ENCODE measurements at regions not wholly inside any gene's neighbourhood (a gene's known extent, or its start where the extent isn't known, plus 50 kb on each side); places are given as distances from the start of the nearest gene placed in this dataset.

DNA sequence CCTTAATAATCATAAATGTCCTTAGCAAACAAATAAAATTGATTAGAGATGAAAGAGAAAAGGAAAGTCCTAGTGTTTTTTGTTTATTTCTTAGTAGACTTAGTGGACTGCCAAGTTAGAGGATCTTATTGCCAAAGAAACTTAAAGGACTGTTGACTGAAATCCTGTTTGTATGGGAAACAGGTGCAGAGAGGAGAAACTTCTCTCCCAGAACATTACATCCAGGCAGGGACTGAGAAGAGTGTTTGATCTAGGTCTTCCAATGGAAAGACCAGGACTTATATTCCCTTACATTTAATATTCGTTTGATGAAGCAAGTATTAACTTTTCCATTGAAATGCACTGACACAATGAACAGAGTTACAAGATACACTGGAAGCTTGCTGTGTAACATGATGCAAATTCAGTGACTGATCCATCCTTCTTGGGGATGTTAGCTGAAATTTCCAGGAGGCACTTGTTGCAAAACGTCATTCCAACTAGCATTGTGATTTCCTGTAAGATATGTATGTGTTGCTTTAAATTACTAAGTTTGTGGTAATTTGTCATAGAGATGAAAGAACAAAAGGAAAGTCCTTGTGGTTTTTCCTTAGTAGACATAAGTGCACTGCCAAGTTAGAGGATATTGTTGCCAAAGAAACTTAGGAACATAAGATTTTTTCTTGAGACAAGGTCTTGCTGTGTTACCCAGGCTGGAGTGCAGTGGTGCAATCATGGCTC lies 505.6 kb downstream of the STIM2 start:
- H3K4me3 ChIP-seq (ENCODE audit: low read depth, low read length), result no peak overlapping the region
- TF ChIP-seq, protein P1, sequence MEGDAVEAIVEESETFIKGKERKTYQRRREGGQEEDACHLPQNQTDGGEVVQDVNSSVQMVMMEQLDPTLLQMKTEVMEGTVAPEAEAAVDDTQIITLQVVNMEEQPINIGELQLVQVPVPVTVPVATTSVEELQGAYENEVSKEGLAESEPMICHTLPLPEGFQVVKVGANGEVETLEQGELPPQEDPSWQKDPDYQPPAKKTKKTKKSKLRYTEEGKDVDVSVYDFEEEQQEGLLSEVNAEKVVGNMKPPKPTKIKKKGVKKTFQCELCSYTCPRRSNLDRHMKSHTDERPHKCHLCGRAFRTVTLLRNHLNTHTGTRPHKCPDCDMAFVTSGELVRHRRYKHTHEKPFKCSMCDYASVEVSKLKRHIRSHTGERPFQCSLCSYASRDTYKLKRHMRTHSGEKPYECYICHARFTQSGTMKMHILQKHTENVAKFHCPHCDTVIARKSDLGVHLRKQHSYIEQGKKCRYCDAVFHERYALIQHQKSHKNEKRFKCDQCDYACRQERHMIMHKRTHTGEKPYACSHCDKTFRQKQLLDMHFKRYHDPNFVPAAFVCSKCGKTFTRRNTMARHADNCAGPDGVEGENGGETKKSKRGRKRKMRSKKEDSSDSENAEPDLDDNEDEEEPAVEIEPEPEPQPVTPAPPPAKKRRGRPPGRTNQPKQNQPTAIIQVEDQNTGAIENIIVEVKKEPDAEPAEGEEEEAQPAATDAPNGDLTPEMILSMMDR (IDR thresholded peaks at IDR 0.05; ENCODE audit: low read depth, low read length, missing control alignments), result no peak
- DNase-seq (ENCODE audit: low read depth), result peak; percentile 91
- in situ Hi-C loops (cut with HindIII; ENCODE audit: low sequenced_read_pairs), result no loop called here

DNA sequence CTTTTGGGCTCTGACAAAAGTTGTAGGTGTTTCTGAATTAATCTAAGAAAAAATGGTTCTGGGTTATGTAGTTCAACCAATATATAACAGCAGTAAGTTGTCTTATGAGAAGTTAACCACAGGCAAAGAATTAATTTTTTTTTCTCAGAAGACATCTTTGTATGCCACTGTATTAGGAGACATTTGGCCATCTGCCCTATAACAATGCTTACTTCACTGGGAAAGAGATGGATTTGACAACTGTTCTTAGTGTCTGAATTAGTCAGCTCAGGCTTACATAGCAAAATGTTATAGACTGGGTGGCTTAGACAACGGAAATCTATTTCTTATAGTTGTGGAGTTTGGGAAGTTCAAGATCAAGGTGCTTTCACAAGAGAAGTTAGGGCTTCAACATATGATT lies 508.1 kb downstream of the STIM2 start:
- H3K4me3 ChIP-seq (ENCODE audit: low read depth, low read length), result no peak overlapping the region
- TF ChIP-seq, protein P1 (IDR thresholded peaks at IDR 0.05; ENCODE audit: low read depth, low read length, missing control alignments), result no peak
- in situ Hi-C loops (cut with HindIII; ENCODE audit: low sequenced_read_pairs), result no loop called here
- DNase-seq (ENCODE audit: low read depth), result no peak

DNA sequence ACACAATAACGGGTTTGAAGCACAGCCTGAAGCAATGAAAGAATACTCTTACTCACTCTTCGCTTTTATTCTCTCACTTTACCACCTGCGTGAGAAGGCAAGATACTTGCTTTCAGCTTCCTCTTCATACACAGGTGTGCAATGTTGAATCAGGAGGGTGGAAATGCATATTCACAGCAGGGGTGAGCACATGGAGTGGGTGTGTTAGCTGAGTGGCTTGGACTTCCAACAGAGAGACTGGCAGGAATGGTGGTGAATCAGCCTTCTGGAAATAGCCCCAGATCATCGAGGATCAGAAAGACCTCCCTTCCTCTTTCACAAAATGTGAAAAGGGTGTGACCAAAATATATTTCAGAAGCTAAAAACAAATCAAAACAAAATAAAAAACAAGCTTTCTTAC lies 521.2 kb downstream of the STIM2 start:
- H3K4me3 ChIP-seq (ENCODE audit: low read depth, low read length), result no peak overlapping the region
- in situ Hi-C loops (cut with HindIII; ENCODE audit: low sequenced_read_pairs), result no loop called here
- TF ChIP-seq, protein P1 (IDR thresholded peaks at IDR 0.05; ENCODE audit: low read depth, low read length, missing control alignments), result no peak
- peak; percentile 24 for DNase-seq (ENCODE audit: low read depth)

DNA sequence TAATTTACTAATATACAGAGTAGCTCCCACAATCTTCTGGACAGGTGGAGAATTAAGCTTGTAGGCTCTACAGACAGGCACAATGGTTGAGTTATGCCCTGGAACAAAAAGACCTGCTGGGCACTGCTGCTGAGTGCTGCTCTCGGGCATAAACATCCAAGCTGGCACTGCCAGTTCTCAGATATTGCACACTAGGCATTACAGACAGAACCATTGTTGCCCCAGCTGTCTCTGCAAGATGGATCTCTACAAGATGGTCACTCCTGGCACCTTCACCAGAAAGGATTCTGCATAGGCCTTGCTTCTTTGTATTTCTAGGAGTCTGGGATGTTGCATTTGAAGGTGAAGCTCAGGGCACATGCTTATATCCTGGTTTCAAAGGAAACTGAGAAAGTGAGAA lies 527.1 kb downstream of the STIM2 start:
- DNase-seq (ENCODE audit: low read depth), result no peak
- TF ChIP-seq, protein P1 (IDR thresholded peaks at IDR 0.05; ENCODE audit: low read depth, low read length, missing control alignments), result no peak
- in situ Hi-C loops (cut with HindIII; ENCODE audit: low sequenced_read_pairs), result no loop called here
- H3K4me3 ChIP-seq (ENCODE audit: low read depth, low read length), result no peak overlapping the region

DNA sequence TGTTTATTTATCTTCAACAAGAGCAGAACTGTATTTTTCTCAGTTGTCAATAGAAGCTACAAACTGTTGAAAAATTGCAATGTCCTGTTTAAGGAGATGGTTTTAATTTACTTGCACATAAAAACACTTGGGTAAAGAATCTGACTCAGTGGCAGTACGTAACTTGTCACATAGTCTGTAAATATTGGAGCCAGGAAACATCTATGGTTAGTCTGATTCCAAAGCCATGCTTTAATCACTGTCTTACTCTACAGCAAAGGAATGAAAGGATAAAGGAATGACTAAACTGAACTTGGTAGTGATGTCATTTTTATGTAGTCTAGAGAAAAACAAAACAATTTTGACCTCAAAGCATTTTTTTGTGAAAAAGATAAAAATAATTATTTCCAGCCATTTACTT lies 537.2 kb downstream of the STIM2 start:
- TF ChIP-seq, protein P1 (IDR thresholded peaks at IDR 0.05; ENCODE audit: low read depth, low read length, missing control alignments), result no peak
- no peak overlapping the region for H3K4me3 ChIP-seq (ENCODE audit: low read depth, low read length)
- DNase-seq (ENCODE audit: low read depth), result peak; percentile 51
- in situ Hi-C loops (cut with HindIII; ENCODE audit: low sequenced_read_pairs), result no loop called here

DNA sequence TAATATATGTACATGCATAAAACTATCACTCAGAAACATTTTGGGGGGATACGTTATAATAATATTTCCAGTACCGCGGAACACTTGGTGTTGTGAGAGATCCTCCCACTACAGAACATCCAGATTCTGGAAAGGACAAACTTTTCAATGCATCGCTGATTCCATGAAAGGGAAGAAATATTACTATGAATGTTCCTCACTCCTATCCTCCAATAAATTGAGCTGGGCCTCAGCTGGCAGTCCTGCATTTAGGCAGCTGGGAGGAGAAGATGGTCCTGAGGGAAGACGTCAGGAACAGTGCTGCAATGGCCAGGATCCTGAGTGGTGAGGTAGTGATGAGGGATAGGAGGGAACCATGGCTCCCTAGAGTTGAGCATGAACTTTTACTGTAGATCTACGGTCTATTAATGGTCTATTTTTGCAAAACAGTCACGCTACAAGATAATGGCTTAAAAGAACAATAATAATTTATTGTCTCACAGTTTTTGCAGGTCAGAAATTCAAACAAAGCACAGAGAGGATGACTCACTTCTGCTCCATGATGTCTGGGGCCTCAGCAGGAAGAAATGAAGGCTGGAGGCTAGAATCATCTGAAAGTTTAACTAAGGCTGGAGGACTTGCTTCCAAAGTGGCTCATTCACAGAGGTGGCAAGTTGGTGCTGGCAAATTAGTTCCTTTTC lies 538.1 kb downstream of the STIM2 start:
- no peak overlapping the region for H3K4me3 ChIP-seq (ENCODE audit: low read depth, low read length)
- no peak for DNase-seq (ENCODE audit: low read depth)
- TF ChIP-seq, protein P1 (IDR thresholded peaks at IDR 0.05; ENCODE audit: low read depth, low read length, missing control alignments), result no peak
- in situ Hi-C loops (cut with HindIII; ENCODE audit: low sequenced_read_pairs), result no loop called here

Data from astrocyte of the cerebellum (primary cell).